Activated CD8-positive, alpha-beta memory T cell treated with anti-CD3 and anti-CD28 coated beads for 4 hours (primary cell): ENCODE measurements at regions not wholly inside any gene's neighbourhood (a gene's known extent, or its start where the extent isn't known, plus 50 kb on each side); places are given as distances from the start of the nearest gene placed in this dataset.

Source experiments
- DNase-seq, 2 donors: peaks; one replicate each; pipeline ENCODE4 v3.0.0-alpha.2; 2020; ENCODE audit warnings: low read depth in 2 of 2

DNA sequence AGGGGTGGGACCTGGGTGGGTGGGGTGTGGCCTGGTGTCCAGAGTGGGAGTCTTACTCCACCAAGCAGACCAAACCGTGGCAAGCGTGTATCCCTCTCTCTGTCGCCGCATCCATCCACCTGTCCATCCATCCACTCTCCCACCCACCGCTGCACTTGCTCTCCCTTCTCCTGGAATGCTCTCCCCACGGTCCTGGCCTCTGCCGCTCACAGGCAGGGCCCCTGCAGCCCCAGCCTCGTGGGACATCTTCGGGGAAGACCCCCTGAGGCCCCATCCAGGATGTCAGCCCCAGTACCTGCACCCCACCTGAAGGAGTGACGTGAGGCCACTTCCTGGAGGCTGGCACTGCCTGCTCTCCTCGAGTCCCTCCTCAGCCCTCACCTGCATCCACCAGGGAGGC lies 189.5 kb upstream of the GSE1 start:
- DNase-seq = no peak

GRCh38 chr16:85424260-85425073 lies 188.7 kb upstream of the GSE1 start:
- no peak for DNase-seq

GRCh38 chr16:85425074-85425662 lies 188.0 kb upstream of the GSE1 start:
- no peak for DNase-seq

DNA sequence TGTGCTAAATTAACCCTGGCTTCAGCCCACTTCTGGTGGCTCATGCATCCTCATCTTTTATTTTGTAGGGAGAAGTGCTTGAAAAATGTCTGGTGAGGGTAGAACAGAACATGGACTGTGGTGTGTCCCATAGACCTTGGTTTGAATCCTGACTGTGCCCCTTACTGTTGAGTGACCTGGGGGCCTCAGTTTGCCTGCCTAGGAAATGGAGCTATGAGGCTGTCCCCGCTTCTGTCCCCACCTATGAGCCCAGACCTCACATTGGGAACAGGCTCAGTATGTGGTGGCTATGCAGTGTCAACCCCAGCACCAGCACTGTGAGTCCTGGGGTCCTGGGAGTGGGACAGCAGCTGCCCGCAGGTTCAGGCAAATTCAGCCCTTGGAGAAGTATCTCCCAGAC lies 186.3 kb upstream of the GSE1 start:
- no peak for DNase-seq

GRCh38 chr16:85428168-85428898 lies 184.8 kb upstream of the GSE1 start:
- no peak for DNase-seq

DNA sequence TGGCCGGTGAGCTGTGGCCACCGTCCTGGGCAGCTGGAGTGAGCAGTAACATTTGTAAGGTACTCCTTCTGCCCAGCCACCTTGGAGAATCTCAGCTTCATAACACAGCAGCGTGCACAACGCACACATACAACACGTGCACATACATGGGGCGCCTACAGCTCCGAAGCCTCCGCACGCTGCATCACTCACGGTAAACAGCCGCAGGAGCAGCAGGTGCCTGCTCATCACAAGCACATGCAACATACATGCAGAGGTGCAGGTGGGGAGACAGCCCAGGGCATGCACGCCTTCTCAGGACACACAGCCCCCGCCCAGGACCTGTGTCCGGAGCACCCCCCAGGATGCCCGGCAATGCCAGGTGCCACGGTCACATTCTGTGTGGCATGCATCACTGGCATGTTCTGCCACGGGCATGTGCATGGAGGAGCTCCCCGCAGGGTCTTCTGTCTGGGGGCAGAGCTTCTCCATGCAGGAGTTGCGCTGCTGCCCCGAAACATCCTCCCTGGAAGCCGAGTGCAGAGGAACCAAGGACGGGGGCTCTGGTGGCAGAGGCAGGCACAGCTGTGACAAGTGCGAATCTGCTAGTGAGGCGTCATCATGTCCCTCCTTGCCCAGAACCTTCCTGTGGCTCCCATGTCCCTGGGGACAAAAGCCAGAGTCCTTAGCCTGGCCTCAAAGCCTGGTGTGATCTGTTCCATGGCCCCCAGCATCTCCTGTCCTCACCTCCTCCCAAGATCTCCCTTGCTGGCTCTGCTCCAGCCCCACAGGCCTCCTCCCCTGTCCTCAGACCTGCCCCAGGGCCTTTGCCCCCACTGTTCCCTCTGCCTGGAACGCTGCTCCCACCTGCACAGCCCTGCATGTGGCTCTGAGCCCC lies 184.0 kb upstream of the GSE1 start:
- DNase-seq = no peak

- no peak for DNase-seq
Observed at GRCh38 chr16:85429776-85430522, 183.2 kb upstream of the GSE1 start.

- no peak for DNase-seq
Observed at GRCh38 chr16:85430523-85431421, 182.3 kb upstream of the GSE1 start.

GRCh38 chr16:85431431-85432124 lies 181.5 kb upstream of the GSE1 start:
- no peak for DNase-seq

DNA sequence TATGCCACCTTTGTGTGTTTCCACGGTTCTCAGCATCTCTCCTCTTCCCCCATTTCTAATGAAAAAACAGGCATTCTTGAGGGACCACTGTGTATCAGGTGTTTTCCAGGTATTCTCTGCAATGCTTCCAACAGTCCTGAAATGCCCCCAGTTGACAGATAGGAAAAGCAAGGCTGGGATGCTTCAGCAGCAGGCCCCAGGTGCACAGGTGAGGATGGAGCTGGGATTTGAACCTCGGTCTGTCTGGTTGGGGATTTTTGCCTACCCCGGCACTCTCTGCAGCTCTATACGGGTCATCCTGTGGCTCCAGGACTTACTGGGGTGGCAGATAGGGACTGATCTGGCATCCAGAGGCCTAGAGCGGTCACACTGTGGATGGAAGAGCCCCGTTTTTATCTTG lies 180.5 kb upstream of the GSE1 start:
- no peak for DNase-seq

- no peak for DNase-seq
Observed at GRCh38 chr16:85433477-85433876, 179.6 kb upstream of the GSE1 start.

DNA sequence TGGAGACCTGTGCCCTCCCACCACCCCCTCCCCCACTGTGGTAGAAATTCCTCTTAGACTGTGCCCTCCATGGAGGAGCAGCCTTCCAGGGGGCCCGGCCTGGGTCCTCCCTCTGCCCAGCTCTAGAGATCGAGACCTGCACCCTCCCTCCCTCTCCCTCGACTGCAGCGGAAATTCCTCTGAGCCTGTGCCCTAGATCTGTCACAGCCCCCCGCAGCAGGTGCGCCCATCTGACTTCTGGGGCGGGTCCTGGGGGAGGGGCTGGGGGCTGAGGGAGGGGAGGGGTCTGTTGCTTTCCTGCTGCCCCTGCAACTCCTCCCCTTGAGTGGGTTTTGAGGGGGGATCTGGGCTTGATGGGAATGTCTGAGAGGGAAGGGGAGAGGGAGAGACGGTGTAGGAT lies 177.8 kb upstream of the GSE1 start:
- DNase-seq = no peak

DNA sequence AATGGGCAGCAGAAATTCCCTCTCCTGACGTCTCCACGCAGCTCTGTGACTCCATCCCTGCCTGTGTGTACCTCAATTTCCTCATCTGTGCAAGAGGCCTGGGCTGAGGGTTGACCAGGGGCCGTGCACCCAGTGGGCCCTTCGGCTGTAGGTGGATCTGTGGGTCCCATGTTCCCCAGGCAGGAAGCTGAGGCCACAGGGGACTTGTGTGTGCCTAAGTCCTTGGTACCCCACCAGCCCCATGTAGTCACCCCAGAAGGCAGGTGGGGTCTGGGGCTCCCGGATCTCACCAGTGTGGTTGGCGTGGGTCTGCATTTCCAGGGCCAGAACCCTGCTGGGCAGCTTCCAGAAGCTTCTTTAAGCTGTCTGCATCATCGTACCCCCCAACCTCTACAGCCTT lies 177.4 kb upstream of the GSE1 start:
- DNase-seq = no peak

DNA sequence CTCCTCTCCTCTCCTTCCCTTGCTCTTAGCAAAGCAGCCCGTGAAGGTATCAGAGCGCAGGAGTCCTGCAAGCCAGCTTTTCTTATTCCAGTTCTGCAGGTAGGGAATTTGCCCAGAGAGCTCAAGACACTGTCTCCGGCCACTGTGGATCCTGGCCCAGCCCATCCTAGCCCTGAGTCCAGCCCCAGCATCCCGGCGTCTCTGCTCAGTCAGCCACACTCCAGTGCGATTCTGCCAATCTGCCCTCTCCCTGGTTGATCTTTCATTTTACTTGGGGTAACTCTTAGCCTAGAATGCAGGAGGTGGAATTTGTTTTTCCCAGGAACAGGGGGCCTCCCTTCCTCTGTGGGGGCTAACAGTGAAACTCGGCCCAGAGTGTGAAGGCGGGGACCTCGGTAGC lies 176.9 kb upstream of the GSE1 start:
- DNase-seq = no peak

DNA sequence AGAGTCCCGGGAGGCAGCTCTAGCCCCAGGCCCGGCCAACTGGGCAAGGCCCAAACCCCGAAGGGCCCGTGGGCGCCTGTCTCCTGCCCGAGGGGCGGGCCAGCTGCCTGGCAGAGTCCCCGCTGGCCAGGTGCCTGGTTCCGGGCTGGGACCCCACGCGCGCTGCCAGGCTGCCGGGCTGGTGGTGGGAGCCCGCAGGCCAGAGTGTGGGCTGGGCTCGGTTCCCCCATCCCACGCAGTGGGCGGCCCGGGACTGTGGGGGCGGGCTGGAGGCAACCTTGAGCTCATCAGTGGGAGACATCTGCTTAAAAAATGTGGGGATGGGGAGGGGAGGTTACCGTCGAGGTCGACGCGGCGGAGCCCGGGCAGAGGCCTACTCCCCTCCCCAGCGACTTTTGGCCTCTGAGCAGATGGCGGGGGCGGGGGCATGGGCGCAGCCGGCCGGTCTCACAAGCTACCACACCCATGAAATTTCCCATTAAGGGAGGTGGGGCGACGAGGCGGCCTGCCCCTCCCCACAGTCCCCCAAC lies 176.4 kb upstream of the GSE1 start:
- no peak for DNase-seq

GRCh38 chr16:85437166-85438052 lies 175.7 kb upstream of the GSE1 start:
- DNase-seq = no peak

- DNase-seq = no peak
Observed at GRCh38 chr16:85438981-85439685, 174.0 kb upstream of the GSE1 start.

GRCh38 chr16:85440744-85441143 lies 172.4 kb upstream of the GSE1 start:
- no peak for DNase-seq
